ENCODE measurements at regions not wholly inside any gene's neighbourhood (a gene's known extent, or its start where the extent isn't known, plus 50 kb on each side); places are given as distances from the start of the nearest gene placed in this dataset.
"Not testable (repeated sequence)": the region's sequence is repeated elsewhere in the genome, so short reads cannot be mapped to it uniquely, and the experiment has no call there.

DNA sequence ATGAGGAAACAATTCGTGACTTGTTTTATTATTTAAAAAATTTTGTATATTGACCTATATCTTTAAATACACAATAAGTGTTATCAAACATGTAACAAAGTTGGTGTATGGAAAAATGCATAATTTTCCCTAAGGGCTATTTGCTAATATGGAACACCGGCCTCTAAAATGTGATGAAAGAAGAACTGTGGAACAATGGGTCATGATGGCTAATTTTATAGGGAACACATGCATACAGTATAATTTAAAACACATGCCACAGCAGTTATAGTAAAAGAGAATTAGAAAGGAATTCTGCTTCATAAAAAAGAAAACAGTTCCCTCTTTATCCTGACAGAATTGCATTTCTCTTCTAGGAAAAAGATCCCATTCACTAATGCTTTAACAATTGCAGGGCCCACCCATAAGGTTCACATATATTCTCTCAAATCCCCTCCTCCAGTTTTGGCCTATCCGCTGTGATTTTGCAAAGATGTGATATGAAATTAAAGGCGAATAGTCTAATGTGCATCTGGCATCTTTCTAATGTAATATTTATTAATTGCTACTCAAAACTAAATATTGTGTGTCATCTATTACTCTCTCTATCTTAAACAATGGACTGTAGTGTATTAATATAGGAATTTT, 628.1 kb upstream of the CITED2 start:
- Mint-ChIP-seq H3K36me3 (ENCODE audit: low read depth) (no peaks in the 10 kb centered on the region), H3K4me3 (no peak overlapping the region), H3K4me1 (ENCODE audit: low read depth) (no peaks in the 10 kb centered on the region), H3K27me3 (no peaks in the 10 kb centered on the region), H3K27ac (no peak overlapping the region), H3K9me3 (peaks cover 16% of the 10 kb centered on the region)
- intact Hi-C loops (cut with micrococcal nuclease), result no loop called here

DNA sequence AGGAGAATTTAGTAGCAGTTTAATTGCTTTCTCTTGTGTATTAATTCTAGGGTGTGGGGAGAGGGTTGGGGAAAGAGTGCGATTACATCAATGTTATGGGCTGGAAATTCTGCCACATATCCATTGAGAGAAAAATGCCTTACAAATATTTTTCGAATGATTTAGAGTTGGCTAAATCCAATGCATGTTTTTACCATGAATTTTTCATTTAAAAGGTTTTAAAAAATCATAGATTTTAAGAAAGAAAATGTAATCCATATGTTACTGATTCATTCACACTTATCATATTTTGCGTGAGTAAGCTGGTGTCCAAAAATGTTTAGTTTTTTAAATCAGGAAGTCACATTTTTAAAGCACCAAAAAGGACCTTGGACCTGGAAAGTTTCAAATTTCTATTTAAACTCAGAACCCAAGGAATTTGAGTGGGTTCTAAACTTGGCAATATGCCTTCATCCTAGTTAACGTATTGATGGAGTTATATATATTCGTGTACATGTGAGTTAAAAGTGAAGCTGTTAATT, 627.4 kb upstream of the CITED2 start:
- Mint-ChIP-seq H3K36me3 (ENCODE audit: low read depth) (no peaks in the 10 kb centered on the region), H3K4me1 (ENCODE audit: low read depth) (no peaks in the 10 kb centered on the region), H3K4me3 (no peak overlapping the region), H3K9me3 (peaks cover 16% of the 10 kb centered on the region), H3K27ac (no peak overlapping the region), H3K27me3 (no peaks in the 10 kb centered on the region)
- intact Hi-C loops (cut with micrococcal nuclease), result no loop called here

DNA sequence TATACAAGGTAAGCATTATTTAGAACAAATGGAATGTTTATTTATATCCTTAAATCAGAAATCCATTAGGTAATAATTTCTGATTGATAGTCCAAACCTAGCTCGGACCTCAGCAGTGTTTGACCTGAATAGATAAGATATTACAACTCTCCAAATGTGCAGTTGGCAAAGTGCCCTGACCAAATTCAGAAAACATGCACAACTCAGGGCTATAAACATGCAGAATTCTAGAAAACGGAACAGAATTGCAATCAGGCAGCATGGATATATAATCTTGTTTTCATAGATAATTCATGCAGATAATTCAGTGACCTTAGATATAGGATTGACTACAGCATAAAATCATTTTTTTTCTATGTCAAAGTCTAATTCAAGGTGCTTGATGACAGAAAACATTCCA, 626.6 kb upstream of the CITED2 start:
- Mint-ChIP-seq H3K9me3 (peaks cover 16% of the 10 kb centered on the region), H3K4me1 (ENCODE audit: low read depth) (peaks cover 8% of the 10 kb centered on the region), H3K27me3 (no peaks in the 10 kb centered on the region), H3K36me3 (ENCODE audit: low read depth) (no peaks in the 10 kb centered on the region), H3K27ac (no peak overlapping the region), H3K4me3 (no peak overlapping the region)
- intact Hi-C loops (cut with micrococcal nuclease), result no loop called here

DNA sequence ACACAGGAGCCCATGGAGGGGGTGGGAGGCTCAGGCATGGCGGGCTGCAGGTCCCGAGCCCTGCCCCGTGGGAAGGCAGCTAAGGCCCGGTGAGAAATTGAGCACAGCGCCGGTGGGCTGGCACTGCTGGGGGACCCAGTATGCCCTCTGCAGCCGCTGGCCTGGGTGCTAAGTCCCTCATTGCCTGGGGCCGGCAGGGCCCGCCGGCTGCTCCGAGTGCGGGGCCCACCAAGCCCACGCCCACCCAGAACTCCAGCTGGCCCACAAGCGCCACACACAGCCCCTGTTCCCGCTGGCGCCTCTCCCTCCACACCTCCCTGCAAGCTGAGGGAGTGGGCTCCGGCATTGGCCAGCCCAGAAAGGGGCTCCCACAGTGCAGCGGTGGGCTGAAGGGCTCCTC, 625.2 kb upstream of the CITED2 start:
- Mint-ChIP-seq H3K9me3 (peaks cover 22% of the 10 kb centered on the region), H3K4me1 (ENCODE audit: low read depth) (peaks cover 12% of the 10 kb centered on the region)
- H3K36me3 Mint-ChIP-seq (ENCODE audit: low read depth); intact Hi-C loops (cut with micrococcal nuclease); H3K27me3 Mint-ChIP-seq; H3K4me3 Mint-ChIP-seq; H3K27ac Mint-ChIP-seq: not testable (repeated sequence)

DNA sequence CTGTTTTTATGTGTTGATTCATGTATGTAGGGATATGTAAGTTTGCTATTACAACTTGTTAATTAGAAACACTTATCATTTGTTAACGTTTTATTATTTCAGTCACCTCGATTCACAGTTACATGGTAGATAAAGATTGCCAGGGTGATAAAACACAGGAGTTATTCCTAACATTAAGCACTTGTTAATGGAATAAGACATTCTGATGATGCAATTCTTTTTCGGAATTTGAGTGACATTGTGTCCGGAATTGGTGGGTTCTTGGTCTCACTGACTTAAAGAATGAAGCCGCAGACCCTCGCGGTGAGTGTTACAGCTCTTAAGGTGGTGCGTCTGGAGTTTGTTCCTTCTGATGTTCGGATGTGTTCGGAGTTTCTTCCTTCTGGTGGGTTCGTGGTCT, 624.0 kb upstream of the CITED2 start:
- H3K27me3 Mint-ChIP-seq; H3K36me3 Mint-ChIP-seq (ENCODE audit: low read depth); H3K27ac Mint-ChIP-seq; intact Hi-C loops (cut with micrococcal nuclease); H3K4me3 Mint-ChIP-seq: not testable (repeated sequence)
- peaks cover 34% of the 10 kb centered on the region for H3K9me3 Mint-ChIP-seq
- H3K4me1 Mint-ChIP-seq (ENCODE audit: low read depth), result peaks cover 23% of the 10 kb centered on the region

DNA sequence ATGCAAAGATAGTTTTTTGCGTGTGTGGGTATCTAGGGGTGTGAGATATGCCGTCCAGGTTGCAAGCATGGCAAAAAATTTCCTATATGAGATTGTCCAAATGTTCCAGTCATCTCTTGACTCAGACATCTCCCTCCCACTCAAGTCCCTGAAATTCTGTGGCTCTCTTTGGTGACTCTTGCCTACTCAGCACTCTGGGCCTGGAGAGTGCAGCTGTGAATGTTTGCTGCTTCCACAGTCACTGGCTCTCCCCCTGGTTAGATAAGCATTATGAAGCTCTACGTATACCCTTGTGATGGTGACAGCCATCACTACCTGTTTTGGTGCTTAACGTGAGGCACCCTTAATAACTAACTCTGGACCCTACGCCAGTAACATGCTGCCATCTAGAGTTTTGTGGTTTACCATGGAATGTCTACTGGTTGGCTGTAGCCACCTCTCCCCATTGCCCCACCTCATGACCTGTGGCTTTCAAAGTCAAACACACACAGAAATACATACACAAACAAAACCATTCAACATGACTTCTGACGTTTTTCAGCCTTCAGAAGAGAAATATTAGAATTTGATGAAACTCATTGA, 621.9 kb upstream of the CITED2 start:
- Mint-ChIP-seq H3K27me3 (no peaks in the 10 kb centered on the region), H3K27ac (no peak overlapping the region), H3K4me3 (no peak overlapping the region), H3K9me3 (peaks cover 37% of the 10 kb centered on the region), H3K36me3 (ENCODE audit: low read depth) (no peaks in the 10 kb centered on the region), H3K4me1 (ENCODE audit: low read depth) (peaks cover 23% of the 10 kb centered on the region)
- intact Hi-C loops (cut with micrococcal nuclease), result no loop called here

DNA sequence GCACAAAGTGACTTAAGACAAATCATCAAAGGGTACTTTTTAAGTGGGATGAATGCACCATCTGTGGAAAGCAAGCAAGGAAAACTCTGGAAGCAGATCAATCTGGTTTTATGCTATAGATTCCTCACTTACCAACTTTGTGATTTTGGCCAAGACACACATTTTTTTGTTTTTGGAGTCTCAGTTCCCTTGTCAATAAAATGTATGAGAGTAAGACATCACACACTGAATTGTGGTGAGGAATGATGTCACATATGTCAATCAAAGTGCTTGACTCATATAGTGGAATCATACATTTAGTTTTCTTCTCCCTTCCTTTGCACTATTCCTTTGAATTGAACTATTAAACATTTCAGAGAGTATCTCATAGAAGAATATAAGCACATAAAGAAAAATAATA, 620.5 kb upstream of the CITED2 start:
- no peaks in the 10 kb centered on the region for H3K27me3 Mint-ChIP-seq
- H3K4me1 Mint-ChIP-seq (ENCODE audit: low read depth), result peaks cover 31% of the 10 kb centered on the region
- peaks cover 37% of the 10 kb centered on the region for H3K9me3 Mint-ChIP-seq
- H3K4me3 Mint-ChIP-seq, result no peak overlapping the region
- intact Hi-C loops (cut with micrococcal nuclease), result no loop called here
- H3K36me3 Mint-ChIP-seq (ENCODE audit: low read depth), result no peaks in the 10 kb centered on the region
- no peak overlapping the region for H3K27ac Mint-ChIP-seq

DNA sequence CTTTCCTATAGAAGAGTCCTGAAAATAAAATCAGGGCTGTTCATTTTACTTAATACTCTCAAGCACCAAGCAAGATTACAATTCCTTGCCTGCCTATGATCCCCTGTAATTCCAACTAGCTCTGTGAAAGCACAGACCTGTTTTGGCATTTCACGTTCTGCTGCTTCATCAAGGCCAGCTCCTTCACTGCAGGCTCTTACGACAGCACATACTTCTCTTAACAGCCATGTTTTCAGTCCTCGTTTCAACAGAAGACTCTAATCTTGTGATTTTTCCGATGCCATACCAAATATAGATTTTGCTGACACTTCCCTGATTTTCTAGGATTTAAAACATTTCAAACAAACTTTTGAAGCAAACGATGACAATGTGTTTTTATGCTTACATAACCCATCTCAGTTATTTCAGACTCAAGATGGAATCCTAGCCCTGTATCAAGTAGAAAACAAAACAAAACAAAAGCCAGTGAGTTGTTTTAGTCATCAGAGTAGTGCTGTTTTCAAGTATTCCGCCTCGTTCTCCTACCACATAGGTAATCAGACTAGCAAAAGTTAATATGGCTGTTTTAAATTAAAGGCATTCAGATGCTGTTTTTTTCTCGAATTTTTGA, 616.5 kb upstream of the CITED2 start:
- H3K4me1 Mint-ChIP-seq (ENCODE audit: low read depth), result peaks cover 23% of the 10 kb centered on the region
- H3K36me3 Mint-ChIP-seq (ENCODE audit: low read depth), result no peaks in the 10 kb centered on the region
- H3K27me3 Mint-ChIP-seq, result no peaks in the 10 kb centered on the region
- peak overlapping the region; percentile 39 for H3K27ac Mint-ChIP-seq
- H3K9me3 Mint-ChIP-seq, result peaks cover 21% of the 10 kb centered on the region
- no peak overlapping the region for H3K4me3 Mint-ChIP-seq
- intact Hi-C loops (cut with micrococcal nuclease), result no loop called here

DNA sequence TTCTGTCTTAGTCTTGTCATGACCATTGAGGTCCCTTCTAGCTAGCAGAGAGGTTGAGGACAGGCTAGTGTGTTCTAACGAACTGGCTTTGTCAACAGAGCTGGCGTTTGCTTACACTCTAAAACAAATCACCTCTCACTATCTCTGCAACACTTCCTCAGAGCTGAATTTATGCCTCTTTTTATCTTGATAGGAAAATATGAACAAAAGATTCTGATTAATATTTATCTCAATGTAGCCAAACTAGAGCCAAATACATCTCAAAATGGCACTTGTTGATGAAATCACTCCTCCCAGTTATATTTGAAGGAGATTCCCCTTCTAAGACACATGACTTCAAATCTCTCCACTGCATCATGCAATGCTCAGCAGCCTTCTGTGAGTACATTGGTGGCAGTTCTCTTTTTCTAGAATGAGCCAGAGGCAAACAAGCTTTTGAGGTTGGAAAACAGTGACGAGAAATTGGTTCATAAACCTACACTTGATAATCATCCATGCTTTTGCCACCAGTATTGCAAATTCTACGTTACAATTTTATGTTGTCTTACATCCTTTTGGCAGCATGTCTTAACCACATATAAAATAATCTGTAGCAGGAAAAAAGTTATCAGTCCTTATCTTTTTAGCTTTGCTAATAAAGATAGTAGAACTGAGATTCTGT, 615.7 kb upstream of the CITED2 start:
- Mint-ChIP-seq H3K27ac (peak overlapping the region; percentile 39), H3K4me1 (ENCODE audit: low read depth) (peaks cover 23% of the 10 kb centered on the region), H3K36me3 (ENCODE audit: low read depth) (no peaks in the 10 kb centered on the region), H3K4me3 (no peak overlapping the region), H3K27me3 (no peaks in the 10 kb centered on the region), H3K9me3 (peaks cover 20% of the 10 kb centered on the region)
- intact Hi-C loops (cut with micrococcal nuclease), result no loop called here

DNA sequence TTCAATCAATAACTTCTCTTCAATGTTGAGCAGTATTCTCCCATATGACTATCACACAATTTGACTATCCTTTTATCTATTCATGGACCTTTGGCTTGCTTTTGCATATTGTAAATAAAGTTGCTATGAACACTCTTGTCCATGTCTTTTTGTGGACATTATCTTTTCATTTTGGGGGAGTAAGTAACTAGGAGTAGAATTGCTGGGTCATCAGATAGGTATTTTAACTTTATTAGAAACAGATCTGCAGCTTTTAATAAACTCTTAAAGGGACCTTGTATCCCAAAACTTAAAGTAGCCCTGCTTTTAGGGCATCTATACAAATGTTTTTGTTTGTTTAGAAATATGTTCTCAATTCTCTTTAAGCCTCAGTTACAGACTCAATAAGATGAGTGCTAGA, 614.2 kb upstream of the CITED2 start:
- H3K27me3 Mint-ChIP-seq, result no peaks in the 10 kb centered on the region
- intact Hi-C loops (cut with micrococcal nuclease), result no loop called here
- H3K27ac Mint-ChIP-seq, result no peak overlapping the region
- peaks cover 10% of the 10 kb centered on the region for H3K4me1 Mint-ChIP-seq (ENCODE audit: low read depth)
- H3K4me3 Mint-ChIP-seq, result no peak overlapping the region
- H3K36me3 Mint-ChIP-seq (ENCODE audit: low read depth), result no peaks in the 10 kb centered on the region
- peaks cover 5% of the 10 kb centered on the region for H3K9me3 Mint-ChIP-seq

DNA sequence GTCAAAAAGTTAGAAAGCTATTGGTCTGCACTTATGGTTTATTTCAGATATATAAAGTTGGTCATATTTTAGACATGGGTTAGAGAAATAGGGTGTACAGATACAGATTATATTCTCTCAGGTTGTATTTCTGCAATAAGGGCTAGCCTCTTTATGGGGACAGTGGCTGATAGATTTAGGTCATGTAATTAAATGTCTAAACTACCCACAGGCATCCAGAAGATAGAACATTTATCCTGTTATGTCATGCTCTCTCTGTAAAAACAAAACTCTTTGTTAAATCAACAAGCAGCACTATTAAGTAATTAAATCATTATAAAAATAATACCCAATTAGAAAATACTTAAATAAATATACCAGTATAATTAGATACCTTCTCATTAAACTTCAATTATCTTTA, 612.6 kb upstream of the CITED2 start:
- intact Hi-C loops (cut with micrococcal nuclease), result no loop called here
- H3K9me3 Mint-ChIP-seq, result no peaks in the 10 kb centered on the region
- no peak overlapping the region for H3K27ac Mint-ChIP-seq
- no peaks in the 10 kb centered on the region for H3K27me3 Mint-ChIP-seq
- peaks cover 23% of the 10 kb centered on the region for H3K4me1 Mint-ChIP-seq (ENCODE audit: low read depth)
- no peak overlapping the region for H3K4me3 Mint-ChIP-seq
- no peaks in the 10 kb centered on the region for H3K36me3 Mint-ChIP-seq (ENCODE audit: low read depth)

DNA sequence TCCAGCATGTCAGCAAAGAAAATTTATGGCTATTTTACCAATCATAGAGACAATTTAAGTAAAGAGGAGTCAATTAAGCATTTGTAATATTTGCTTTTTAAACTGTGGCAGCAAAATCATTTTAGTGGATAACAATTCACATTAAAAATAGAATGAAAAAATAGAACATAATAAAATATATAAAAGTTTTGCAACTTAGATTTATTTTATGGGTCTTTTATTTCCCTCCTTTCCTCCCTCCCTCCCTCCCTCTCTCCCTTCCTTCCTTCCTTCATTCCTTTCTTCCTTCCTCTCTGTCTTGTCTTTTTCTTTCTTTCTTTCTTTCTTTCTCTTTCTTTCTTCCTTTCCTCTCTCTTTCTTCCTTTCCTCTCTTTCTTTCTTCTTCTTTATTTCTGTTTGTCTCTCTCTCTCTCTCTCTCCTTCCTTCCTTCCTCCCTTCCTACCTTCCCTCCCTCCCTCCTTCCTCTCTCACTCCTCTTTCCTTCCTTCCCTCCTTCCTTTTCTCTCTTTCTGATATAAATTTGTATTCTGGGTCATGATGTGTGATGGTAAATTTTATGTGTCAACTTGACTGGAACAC, 610.9 kb upstream of the CITED2 start:
- Mint-ChIP-seq H3K27me3 (no peaks in the 10 kb centered on the region), H3K4me3 (no peak overlapping the region), H3K9me3 (no peaks in the 10 kb centered on the region), H3K4me1 (ENCODE audit: low read depth) (peaks cover 25% of the 10 kb centered on the region), H3K27ac (no peak overlapping the region), H3K36me3 (ENCODE audit: low read depth) (no peaks in the 10 kb centered on the region)
- intact Hi-C loops (cut with micrococcal nuclease), result no loop called here

DNA sequence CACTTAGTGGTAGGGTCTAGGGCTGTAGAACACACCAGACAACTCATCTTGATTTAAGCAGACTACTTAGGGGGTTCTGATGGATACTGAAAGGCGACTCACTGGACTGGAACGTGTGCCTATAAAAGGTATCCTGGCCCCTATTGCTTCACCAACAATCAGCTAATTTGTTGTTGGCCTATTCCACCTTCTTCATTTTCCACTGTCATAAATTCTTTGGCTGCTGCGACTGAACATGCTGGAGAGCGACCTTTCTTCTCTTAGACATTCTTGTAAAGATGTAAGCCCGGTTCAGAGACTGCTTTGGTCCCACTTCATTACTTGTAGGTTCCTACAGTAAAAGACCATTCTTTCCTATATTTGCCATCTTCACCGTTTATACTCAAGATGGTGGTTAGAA, 609.9 kb upstream of the CITED2 start:
- intact Hi-C loops (cut with micrococcal nuclease), result no loop called here
- Mint-ChIP-seq H3K27me3 (no peaks in the 10 kb centered on the region), H3K9me3 (no peaks in the 10 kb centered on the region), H3K27ac (no peak overlapping the region), H3K4me3 (no peak overlapping the region), H3K4me1 (ENCODE audit: low read depth) (peaks cover 24% of the 10 kb centered on the region), H3K36me3 (ENCODE audit: low read depth) (no peaks in the 10 kb centered on the region)

Measured in dendritic cell treated with granulocyte-macrophage colony-stimulating factor and Interleukin-4, amounts not matched to agents 40 ng/mL and 50 ng/mL, for 4 days (primary cell).